ENCODE measurements at regions not wholly inside any gene's neighbourhood (a gene's known extent, or its start where the extent isn't known, plus 50 kb on each side); places are given as distances from the start of the nearest gene placed in this dataset.

GRCh38 chr6:47372318-47372717 lies 62.6 kb upstream of the TNFRSF21 start:
- TF ChIP-seq, protein P1, sequence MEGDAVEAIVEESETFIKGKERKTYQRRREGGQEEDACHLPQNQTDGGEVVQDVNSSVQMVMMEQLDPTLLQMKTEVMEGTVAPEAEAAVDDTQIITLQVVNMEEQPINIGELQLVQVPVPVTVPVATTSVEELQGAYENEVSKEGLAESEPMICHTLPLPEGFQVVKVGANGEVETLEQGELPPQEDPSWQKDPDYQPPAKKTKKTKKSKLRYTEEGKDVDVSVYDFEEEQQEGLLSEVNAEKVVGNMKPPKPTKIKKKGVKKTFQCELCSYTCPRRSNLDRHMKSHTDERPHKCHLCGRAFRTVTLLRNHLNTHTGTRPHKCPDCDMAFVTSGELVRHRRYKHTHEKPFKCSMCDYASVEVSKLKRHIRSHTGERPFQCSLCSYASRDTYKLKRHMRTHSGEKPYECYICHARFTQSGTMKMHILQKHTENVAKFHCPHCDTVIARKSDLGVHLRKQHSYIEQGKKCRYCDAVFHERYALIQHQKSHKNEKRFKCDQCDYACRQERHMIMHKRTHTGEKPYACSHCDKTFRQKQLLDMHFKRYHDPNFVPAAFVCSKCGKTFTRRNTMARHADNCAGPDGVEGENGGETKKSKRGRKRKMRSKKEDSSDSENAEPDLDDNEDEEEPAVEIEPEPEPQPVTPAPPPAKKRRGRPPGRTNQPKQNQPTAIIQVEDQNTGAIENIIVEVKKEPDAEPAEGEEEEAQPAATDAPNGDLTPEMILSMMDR (IDR thresholded peaks at IDR 0.05; ENCODE audit: low read length), result no peak
- TF ChIP-seq EZH2 (optimal IDR thresholded peaks at IDR 0.05; ENCODE audit: low read depth, low read length), result no peak
- TF ChIP-seq EZH2phosphoT487 (IDR thresholded peaks at IDR 0.05; ENCODE audit: low read length), result no peak
